Activated CD4-positive, CD25-positive, alpha-beta regulatory T cell treated with anti-CD3 and anti-CD28 coated beads, Interleukin-2, amount 50 U/mL, for 16 hours (primary cell): ENCODE measurements at regions not wholly inside any gene's neighbourhood (a gene's known extent, or its start where the extent isn't known, plus 50 kb on each side); places are given as distances from the start of the nearest gene placed in this dataset.

Experiments used
- DNase-seq: peaks from one replicate; pipeline ENCODE4 v3.0.0-alpha.2; 2020; ENCODE audit warnings: low read depth, low spot score

DNA sequence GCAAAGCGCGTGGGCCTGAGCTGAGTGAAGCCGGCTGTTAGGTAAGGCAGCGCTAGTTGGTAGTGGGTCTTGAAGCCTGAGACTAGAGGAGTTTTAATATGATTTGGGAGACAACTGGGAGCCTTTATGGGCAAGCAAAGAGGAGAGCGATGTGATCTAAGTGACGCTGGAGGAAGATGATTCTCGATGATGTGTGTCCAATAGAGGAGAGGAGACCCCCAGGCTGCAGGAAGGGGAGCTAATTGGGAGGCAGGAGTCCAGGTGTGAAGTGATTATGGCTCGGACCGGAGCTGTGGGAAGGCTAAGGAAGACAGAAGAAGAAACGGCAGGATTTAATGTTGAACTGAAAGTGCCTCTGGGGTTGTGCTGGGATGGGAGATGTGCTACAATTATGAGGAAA is 482.9 kb upstream of the KIF2A start:
- no peak for DNase-seq

DNA sequence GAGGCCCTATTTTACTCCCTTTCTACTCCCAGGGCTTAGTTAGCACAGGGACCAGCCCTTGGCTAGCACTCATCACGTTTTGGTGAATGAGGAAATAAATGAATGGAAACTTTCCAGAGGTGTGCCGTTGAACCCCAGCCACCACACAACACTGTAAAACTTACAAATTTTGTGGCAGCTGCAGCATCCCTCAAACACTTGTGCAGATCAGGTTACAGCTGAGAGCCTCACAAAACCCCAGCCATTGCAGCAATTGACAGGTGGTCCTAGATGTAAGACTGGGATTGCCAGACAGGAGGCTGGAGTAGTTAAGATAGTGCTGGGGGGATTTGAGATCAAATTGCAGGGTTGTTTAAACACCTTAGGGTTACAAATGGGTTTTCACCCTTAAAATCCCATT is 482.2 kb upstream of the KIF2A start:
- DNase-seq = no peak

DNA sequence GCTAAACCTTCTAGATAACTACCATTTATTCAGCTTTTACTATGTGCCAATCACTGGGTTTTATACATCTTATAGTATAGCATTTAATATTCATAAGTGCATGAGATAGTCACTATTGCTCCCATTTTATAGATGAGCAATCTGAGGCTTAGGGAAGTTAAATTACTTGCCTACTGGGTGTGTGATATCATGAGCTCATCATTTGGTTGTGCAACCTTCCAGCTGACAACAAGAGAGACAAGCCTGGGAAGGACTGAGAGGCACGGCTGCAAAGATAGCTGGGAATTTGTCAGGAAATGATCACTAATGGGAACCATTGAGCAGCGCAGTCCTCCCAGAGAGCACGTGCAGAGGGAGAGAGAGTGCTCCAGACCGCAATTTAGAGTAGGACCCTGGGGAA is 481.6 kb upstream of the KIF2A start:
- no peak for DNase-seq

DNA sequence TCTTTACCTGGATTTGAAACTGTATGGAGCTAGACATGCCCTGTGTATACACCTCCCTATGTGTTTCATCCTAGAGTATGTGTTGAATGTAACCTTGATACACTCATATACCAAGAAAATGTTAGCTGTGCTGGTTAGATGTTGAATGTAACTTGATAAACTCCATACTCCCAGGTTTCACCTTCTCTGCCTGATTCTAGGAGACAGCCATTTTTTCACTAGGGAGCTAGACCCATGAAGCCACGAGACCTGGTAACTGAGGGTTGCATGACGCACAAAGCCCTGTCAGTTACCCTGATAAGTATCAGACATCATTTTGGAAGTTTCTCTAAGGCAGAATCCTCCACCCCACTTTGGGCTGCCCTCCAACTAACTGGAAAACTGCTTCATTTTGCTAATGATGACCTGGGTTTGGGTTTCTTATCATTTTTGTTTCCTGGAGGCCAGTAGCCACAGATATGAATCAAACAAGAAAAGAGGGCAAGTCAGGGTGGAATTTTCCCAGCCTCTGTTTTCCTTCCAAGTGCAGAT is 478.5 kb upstream of the KIF2A start:
- DNase-seq = no peak

DNA sequence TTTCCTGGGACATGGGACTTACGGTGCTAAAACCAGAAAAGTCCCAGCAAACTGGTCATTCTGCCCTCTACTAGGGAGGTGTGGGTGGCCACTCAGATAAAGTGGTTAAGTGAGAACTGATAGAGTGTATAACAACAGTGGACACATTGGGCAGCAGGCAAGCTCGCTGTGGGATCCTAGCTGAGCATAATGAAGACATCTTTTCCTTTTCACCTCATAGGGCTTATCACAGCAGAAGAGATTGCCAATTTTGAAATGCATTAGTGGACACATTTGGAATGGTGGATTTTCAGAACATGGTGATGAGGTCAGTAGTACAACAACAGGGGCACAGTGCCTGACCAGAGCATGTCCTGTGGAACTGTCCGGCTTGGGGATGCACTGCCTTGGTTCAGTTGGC is 477.1 kb upstream of the KIF2A start:
- DNase-seq = no peak

DNA sequence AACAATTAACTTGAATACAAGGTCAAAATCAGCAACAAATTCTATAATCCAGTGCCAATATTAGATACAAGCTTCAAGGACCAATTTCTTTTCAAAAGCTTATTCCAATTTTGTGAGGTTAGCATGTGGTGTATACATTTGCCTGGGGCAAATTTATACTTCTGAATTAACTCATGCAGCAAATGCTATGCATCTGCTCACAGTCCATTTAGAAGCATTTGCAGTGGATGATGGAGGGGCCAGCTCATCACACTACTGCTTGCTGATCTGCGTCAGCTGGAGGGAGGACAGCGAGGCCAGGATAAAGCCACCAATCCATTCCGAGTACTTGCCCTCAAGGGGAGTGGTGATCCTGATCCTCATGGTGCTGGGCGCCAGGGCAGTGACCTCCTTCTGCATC is 474.3 kb upstream of the KIF2A start:
- no peak for DNase-seq

DNA sequence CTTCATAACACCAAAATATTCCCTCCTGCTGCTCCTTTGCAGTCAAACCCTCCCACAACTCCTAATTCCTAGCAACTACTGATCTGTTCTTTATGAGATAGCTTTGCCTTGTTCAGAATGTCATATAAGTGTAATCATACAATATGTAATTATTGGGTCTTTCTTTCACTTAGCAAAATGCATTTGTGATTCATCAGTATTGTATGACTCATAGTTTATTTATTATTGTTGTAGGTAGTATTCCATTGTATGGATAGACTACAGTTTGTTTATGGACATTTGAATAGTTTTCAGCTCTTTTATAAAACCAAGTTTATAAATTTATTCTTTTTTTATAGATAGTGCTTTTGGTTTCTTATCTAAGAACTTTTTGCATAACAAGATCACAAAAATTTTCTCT is 468.2 kb upstream of the KIF2A start:
- DNase-seq = no peak

DNA sequence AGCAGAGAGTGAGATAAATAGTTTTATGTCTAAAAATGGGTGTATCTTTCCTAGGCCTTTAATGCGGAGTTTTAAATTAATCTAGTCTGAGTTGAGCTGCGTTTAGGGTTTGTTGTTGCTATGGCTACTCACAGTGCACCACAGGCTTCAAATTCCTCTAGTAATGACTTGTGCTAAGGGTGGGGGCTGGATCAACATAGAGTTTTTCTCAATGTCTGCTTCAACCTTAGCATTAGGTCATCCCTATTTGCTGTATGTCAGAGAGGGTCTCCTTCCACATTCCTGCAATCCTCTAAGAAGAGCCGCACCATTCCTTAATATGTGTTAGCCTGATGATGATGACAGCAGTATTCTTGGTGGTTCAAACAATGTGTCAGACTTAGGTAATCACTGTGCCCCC is 465.6 kb upstream of the KIF2A start:
- DNase-seq = no peak

DNA sequence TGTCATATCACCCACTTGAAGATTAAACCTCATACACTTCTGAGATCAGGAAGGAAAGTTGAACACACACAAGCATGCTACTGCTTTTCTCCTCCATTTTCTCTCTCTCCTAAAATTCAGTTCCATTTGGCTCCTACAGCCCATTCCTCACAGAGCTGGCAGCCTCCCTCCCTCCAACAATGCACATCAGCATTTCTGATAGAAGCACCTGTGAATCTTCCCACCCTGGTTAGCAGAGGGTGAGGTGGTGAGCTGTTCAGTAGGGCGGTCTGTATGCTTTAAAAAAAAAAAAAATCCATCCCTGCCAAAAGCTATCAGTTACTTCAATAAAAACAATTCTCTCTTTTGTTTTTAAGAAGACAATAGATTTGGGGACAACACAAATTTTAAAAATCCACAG is 463.2 kb upstream of the KIF2A start:
- DNase-seq = no peak

DNA sequence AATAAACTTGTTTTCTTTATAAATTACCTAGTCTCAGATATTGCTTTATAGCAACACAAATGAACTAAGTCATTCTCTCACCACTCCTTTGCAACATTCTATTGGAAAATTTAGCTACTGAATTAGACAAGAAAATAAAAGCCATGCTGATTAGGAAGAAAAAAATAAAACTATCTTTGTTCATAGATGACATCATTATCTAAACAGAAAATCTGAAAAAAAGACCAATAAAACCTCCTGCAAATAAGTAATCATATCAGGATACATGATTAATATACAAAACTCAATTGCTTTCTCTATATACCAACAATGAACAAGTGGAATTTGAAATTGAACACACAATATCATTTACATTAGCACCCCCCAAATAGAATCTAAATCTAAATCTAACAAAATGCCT is 455.3 kb upstream of the KIF2A start:
- DNase-seq = no peak

DNA sequence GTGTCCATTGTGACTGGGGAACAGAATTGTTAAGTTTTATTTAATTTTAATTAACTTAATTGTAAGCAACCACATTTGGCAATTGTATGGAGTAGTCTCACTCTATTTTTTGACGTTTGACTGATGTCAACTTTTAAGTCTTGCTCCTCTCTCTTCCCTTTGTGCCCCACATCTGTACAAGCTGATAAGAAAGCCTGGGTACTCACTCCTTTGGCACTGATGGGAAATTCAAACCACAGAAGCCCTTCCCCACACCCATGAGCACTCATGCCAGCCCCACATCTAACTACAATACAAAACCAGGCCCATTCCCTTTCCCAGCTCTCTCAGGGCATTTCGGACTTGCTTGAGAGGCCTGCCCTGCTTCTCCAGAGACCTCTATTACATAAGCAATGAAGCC is 451.5 kb upstream of the KIF2A start:
- no peak for DNase-seq

DNA sequence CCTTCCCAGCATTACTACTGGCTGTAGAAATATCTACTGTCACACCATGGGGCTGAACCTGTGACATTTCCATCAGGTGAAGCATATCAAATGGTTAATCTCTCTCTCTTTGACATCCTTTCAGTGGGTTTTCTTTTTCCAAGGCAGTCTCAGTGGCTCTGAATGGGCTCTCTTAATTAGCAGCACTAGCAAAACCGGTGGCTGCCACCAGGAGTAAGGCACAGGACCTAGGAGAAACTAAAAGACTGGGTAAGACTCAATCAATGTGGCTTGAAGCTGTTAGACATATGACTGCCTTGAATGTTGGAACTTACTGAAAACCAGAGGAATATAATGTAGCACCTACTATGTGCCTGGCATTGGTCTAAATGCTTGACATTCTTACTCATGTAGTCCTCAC is 445.0 kb upstream of the KIF2A start:
- DNase-seq = no peak

DNA sequence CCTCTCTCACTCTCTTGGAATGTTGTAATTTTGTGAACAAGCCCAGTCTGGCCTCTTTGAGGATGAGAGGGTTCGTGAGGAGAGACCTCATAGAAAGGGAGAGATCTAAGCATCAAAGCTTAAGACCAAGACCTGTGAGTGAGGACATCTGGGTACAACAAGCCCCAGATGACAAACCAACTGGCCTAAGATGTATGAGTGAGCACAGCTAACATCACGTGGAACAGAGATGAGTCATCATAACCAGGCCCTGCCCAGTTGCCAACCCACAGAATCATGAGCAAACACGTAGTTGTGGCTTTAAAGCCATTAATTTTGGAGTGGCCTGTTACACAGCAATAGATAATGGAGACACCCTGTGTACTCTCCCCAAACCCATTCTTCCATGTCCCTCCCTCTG is 439.1 kb upstream of the KIF2A start:
- DNase-seq = no peak

DNA sequence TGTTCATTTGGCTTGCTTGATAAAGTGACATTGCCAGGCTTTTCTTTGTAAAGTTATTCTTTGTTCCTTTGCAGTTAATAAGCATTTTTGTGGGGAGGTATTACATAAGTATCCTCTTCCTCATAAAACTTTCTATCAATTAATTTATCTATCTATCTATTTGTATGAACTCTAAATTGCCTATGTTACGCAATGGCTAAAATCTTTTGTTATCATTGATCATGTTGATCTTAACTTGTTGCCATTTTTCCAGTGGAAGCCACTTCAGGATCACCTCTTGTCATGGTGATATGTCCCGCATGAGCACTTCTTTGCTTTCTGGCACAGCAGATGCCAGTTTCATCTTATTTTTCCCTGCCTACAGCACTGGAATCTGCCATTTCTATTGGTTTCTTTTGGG is 436.7 kb upstream of the KIF2A start:
- DNase-seq = no peak

DNA sequence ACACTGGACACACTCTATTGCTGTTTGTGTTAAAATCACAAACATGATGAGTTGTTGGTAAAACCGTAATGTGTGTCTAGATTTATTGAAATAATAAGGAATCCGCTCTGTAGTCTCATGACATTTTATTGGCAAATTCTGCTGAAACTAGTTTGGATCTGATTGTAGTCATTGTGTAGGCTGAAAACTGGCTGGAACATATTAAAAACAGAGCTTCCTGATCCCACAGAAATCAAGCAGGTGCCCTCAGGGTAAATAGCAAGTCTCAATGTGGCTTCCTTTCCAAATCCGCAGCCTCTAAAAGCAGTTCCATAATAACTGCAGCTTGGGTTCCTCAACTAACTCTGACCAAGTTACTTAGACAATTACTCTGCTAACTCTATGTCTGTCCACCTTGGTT is 427.5 kb upstream of the KIF2A start:
- no peak for DNase-seq

DNA sequence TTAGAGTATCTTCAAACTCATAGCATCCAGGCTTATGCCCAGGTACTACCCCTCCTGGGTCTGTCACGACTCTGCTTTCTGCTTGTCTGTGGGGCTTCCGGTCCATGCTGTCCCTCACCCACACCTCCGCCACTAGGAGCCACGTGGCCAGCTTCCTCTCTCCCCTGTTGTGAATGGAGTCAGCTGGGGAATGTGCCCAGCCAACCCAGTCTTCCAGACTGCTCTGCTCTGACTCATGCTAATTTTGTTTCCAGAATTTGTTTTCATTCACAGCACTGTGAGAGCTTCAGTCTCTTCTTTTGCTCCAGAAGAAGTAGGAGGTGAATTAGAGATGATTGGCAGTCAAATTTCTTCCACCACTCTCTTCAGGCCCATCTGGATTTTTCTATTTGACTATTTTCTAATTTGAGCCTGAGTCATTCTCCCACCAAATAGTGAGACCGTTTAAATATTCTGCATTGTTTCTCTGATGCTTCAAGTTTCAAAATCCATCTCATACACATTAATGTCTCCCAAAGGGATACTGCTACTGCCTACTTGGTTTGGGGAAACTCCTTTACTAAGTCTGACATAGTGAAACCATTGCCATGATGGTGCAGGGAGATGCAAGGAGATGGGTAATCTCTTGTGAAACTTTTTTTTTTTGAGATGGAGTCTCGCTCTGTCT is 424.1 kb upstream of the KIF2A start:
- no peak for DNase-seq

DNA sequence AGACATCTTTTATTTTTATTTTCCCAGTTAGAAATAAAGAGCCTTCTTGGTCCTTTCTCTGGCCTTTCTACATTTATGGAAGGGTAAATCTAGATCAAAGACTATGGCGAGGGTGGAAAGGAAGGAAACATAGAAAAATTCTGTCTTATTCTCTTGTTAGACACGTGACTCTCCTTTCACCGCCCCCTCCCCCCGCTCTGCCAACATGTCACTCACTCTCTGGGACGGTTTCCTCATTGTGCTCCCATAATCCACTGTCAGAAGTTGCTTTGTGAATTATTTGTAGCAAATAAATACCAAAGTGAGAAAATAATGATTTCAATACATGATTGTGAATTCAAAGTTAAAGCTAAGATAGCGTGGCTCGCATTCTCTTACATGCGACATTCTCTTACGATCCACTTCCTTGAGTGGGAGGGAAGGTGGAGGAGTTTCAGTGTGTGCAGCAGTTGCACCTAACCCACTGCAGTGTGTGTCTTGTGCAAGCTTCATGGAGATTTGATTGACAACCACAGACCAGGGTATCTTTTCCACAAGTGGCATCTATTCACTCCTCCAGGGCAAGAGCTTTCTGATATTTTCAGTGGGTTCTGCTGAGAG is 423.0 kb upstream of the KIF2A start:
- no peak for DNase-seq

DNA sequence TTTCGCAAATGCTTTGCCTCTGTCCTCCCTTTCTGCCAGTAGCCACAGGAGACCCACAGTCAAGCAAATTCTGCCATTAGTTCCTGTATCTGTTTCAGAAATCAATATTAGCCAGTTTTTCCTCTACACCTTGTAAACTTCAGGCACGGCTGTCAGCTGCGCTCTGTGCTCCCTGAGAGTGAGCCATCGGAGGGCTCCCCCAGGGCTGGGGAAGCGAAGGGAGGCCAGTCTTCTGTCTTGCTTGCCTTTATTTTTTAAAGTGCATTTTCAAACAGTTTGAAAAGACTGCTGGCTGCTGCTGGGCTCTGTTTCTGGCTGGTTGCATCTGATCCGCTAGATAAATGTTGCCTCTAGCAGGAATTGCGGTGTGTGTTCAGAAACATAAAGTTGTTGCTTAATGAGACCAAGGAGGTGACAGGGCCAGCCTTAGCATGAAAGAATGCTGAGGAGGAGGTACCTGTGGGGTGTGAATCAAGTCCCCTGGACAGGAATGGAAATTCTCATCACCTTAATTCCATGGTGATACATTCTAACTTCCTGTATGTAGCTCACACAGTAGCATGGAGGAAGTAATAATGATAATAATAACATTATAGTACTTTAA is 421.7 kb upstream of the KIF2A start:
- no peak for DNase-seq

DNA sequence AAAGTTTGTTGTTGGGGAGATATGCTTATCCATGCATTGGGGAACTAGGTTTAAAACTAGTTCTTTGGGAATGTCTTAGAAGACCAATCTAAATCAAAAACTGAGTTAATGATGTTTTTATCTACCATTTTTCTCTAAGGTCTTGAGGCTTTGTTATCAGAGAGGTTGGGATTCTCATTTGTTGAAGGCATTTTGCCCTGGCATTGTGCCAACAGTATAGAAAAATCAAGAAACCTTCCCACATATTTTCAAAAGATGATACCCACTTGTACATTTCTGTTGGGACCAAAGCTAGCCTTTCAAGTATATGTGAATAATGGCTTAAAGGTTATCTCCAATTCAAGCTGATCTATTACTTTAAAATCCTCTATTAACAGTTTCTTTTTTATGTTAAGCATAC is 419.8 kb upstream of the KIF2A start:
- DNase-seq = no peak

DNA sequence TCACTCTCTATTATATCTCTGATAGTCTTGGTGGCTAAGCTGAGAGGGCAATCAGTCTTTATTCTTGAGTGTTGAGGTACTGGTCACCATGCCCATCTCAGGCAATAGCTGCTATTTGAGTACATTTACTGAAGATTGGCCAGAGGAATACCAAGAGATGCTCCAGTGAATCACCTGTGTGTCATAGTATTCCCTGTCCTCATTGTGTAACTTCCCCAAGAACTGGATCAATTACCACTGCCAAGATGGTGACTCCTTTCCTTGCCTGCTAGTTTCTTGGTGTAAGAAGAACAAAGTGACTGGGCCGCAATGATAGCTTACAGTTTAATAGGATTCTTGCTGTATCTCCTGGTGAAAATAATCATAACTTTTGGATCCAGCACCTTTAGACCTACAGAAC is 418.7 kb upstream of the KIF2A start:
- no peak for DNase-seq

DNA sequence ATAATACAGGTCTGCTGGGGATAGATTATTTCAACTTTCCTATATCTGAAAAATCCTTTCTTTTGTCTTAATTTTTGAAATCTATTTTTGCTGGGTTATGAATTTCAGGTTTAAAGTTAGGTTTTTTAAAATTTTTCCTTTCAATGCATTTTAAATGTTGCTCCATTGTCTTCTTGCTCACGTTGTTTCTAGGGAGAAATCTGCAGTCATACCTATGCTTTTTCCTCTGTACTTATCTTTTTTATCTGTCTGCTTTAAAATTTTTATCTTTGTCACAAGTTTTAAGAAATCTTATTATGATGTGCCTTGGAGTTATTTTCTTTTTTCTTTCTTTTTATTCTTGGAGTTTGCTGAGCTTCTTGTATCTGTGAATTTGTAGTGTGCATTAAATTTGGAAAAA is 412.0 kb upstream of the KIF2A start:
- DNase-seq = no peak

DNA sequence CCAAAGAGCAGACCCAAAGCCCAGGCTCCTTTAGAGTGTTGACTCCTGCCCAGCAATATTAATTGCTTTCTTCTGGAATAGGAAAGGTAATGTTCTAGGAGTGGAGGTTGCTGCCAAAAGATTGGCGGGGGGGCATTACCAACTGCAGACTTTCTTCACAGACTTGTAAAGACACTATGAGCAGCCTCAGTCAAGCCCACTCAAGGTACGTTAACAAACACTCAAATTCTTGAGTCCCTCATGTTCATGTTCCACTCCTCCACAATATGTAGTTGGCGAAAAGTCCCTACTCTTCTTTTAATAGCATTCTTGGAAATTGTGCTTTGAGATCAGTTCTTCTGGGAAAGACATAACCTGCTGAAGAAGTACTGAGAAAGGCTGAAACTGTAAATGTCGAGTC is 409.2 kb upstream of the KIF2A start:
- no peak for DNase-seq

DNA sequence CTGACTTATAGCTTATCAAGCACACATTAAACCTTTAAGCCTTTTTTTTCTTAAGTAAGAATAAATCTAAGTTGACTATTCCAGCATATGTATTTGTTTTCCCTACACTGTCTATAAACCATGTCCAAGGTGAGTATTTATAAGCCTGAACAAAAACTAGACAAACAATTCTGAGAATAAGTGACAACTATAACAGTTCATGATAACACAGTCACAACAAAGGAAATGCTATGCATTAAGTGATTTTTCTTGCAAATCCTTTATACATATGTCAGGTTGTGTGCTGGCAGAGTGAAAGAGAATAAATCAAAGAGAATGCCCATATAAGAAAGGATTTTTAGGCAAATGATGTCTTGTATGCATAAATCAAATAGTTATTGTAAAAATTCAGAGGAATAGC is 408.8 kb upstream of the KIF2A start:
- no peak for DNase-seq
